GM23338 (cell line): ENCODE measurements at regions not wholly inside any gene's neighbourhood (a gene's known extent, or its start where the extent isn't known, plus 50 kb on each side); places are given as distances from the start of the nearest gene placed in this dataset.

Experiments used
- ATAC-seq: fragments of 200-7000 bp; cut with Tn5 transposase; 3 replicates; pipeline ENCODE4 v1.9.1; 2020
- DNase-seq: peaks from one replicate; pipeline ENCODE4 v3.0.0-alpha.2; 2015; ENCODE audit warnings: low spot score
- H2AFZ ChIP-seq: fragments of 200-600 bp; sonication (generic); 2 replicates; pipeline ENCODE4 v1.8.0; 2016; ENCODE audit warnings: antibody characterized with exemption, mild to moderate bottlenecking, moderate library complexity
- H3F3A ChIP-seq: fragments of 200-600 bp; sonication (generic); replicated peaks from 2 replicates; pipeline ENCODE4 v1.8.0; 2017; ENCODE audit warnings: antibody characterized with exemption, mixed run types, low read depth
- H3K27ac ChIP-seq: fragments of 200-600 bp; sonication (generic); 2 replicates; pipeline ENCODE4 v1.6.1; 2016; ENCODE audit warnings: low read depth
- H3K27me3 ChIP-seq: fragments of 200-600 bp; sonication (generic); 2 replicates; pipeline ENCODE4 v1.8.0; 2016; ENCODE audit warnings: mild to moderate bottlenecking, mixed run types, moderate library complexity; ENCODE audit not compliant: insufficient read depth
- H3K36me3 ChIP-seq: fragments of 200-600 bp; sonication (generic); 2 replicates; pipeline ENCODE4 v1.8.0; 2016; ENCODE audit warnings: mild to moderate bottlenecking; ENCODE audit not compliant: insufficient read depth
- H3K4me1 ChIP-seq: fragments of 200-600 bp; sonication (generic); 2 replicates; pipeline ENCODE4 v1.8.0; 2016; ENCODE audit warnings: mild to moderate bottlenecking, moderate library complexity; ENCODE audit not compliant: insufficient read depth
- H3K4me2 ChIP-seq: fragments of 200-600 bp; sonication (generic); 2 replicates; pipeline ENCODE4 v1.7.1; 2017; ENCODE audit warnings: mixed run types
- H3K4me3 ChIP-seq: fragments of 200-600 bp; sonication (generic); 2 replicates; pipeline ENCODE4 v1.6.1; 2016; ENCODE audit warnings: mixed run types
- H3K79me2 ChIP-seq: fragments of 200-600 bp; sonication (generic); replicated peaks from 2 replicates; pipeline ENCODE4 v1.8.0; 2017; ENCODE audit warnings: mild to moderate bottlenecking; ENCODE audit not compliant: insufficient read depth
- H3K9me2 ChIP-seq: fragments of 200-600 bp; sonication (generic); 2 replicates; pipeline ENCODE4 v1.8.0; 2017; ENCODE audit not compliant: insufficient read depth
- H4K20me1 ChIP-seq: fragments of 200-600 bp; sonication (generic); replicated peaks from 2 replicates; pipeline ENCODE4 v1.8.0; 2017; ENCODE audit warnings: mild to moderate bottlenecking; ENCODE audit not compliant: insufficient read depth
- H3K27ac Mint-ChIP-seq: 2 replicates; pipeline ENCODE4 v1.8.0; 2020; ENCODE audit warnings: inconsistent platforms, mild to moderate bottlenecking, moderate library complexity, mixed read lengths
- H3K27me3 Mint-ChIP-seq: 3 replicates; pipeline ENCODE4 v1.8.0; 2022; ENCODE audit warnings: low read depth, mild to moderate bottlenecking, moderate library complexity, mixed read lengths, inconsistent platforms; ENCODE audit not compliant: insufficient read depth, poor library complexity
- H3K36me3 Mint-ChIP-seq: 3 replicates; pipeline ENCODE4 v1.8.0; 2021; ENCODE audit warnings: low read depth, mild to moderate bottlenecking, inconsistent platforms, moderate library complexity, mixed read lengths
- H3K4me1 Mint-ChIP-seq: 3 replicates; pipeline ENCODE4 v1.8.0; 2020; ENCODE audit warnings: mild to moderate bottlenecking, inconsistent platforms, mixed read lengths
- H3K4me3 Mint-ChIP-seq: 3 replicates; pipeline ENCODE4 v1.8.0; 2021; ENCODE audit warnings: moderate library complexity, mild to moderate bottlenecking, inconsistent platforms, mixed read lengths
- H3K9me3 Mint-ChIP-seq: 3 replicates; pipeline ENCODE4 v1.8.0; 2020; ENCODE audit warnings: moderate library complexity, mild to moderate bottlenecking, inconsistent platforms, mixed read lengths
- EZH2phosphoT487 ChIP-seq: fragments of 200-600 bp; sonication (generic); IDR thresholded peaks from one replicate; pipeline ENCODE4 v1.8.1; 2018; ENCODE audit warnings: antibody characterized with exemption; ENCODE audit not compliant: unreplicated experiment
- JUNB ChIP-seq: IDR thresholded peaks from one replicate; pipeline ENCODE4 v1.6.1; 2016; ENCODE audit warnings: antibody characterized with exemption; ENCODE audit not compliant: unreplicated experiment
- NANOG ChIP-seq: IDR thresholded peaks from 2 replicates; pipeline ENCODE4 v1.6.1; 2016; ENCODE audit warnings: antibody characterized with exemption, borderline replicate concordance
- ZNF114 ChIP-seq: fragments of 250-450 bp; sonication (Bioruptor Pico); IDR thresholded peaks from 2 replicates; pipeline ENCODE4 v1.5.0; 2020; ENCODE audit warnings: mild to moderate bottlenecking, moderate library complexity
- ZNF331 ChIP-seq: fragments of 250-450 bp; sonication (Bioruptor Pico); IDR thresholded peaks from 2 replicates; pipeline ENCODE4 v1.5.0; 2020; ENCODE audit warnings: low read depth, mild to moderate bottlenecking, moderate library complexity
- TF ChIP-seq, protein P1 (sequence below): IDR thresholded peaks from one replicate; pipeline ENCODE4 v1.6.1; 2018; ENCODE audit warnings: antibody characterized with exemption; ENCODE audit not compliant: unreplicated experiment
- TF ChIP-seq, protein P2 (sequence below), 2 experiments: fragments of 200-600 bp in 1 of 2; sonication (generic) in 1 of 2; conservative IDR thresholded peaks; 2 replicates each; pipeline versions ENCODE4 v1.5.1 to v1.6.1; 2016 to 2017; ENCODE audit warnings: antibody characterized with exemption in 2 of 2, low read depth in 2 of 2, mild to moderate bottlenecking in 2 of 2, moderate library complexity in 1 of 2
- TF ChIP-seq, protein P3 (sequence below): IDR thresholded peaks from 2 replicates; pipeline ENCODE4 v1.6.1; 2016; ENCODE audit warnings: antibody characterized with exemption

DNA sequence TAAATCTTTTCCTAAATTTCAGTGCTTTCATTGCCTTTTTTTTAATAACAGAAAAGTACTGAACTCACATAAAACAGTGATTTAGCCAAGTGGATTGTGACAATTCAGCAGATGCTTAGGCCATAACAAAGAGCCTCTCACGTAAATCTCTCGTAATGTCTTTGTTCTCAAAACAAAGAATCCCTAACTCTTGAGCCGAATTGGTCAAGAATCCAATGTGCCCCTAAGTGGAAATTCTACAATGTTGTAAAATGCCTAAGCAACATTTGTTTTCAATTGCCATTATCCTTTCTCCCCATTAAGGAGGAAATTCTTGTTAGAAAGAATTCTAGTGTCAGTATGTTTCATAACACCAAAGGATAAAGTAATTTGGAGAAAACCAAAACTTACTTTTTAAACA lies 235.7 kb upstream of the THBS1 start (continued):
- TF ChIP-seq, protein P1, sequence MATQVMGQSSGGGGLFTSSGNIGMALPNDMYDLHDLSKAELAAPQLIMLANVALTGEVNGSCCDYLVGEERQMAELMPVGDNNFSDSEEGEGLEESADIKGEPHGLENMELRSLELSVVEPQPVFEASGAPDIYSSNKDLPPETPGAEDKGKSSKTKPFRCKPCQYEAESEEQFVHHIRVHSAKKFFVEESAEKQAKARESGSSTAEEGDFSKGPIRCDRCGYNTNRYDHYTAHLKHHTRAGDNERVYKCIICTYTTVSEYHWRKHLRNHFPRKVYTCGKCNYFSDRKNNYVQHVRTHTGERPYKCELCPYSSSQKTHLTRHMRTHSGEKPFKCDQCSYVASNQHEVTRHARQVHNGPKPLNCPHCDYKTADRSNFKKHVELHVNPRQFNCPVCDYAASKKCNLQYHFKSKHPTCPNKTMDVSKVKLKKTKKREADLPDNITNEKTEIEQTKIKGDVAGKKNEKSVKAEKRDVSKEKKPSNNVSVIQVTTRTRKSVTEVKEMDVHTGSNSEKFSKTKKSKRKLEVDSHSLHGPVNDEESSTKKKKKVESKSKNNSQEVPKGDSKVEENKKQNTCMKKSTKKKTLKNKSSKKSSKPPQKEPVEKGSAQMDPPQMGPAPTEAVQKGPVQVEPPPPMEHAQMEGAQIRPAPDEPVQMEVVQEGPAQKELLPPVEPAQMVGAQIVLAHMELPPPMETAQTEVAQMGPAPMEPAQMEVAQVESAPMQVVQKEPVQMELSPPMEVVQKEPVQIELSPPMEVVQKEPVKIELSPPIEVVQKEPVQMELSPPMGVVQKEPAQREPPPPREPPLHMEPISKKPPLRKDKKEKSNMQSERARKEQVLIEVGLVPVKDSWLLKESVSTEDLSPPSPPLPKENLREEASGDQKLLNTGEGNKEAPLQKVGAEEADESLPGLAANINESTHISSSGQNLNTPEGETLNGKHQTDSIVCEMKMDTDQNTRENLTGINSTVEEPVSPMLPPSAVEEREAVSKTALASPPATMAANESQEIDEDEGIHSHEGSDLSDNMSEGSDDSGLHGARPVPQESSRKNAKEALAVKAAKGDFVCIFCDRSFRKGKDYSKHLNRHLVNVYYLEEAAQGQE = no peak
- TF ChIP-seq EZH2phosphoT487 (no peak), ZNF114 (CRISPR knock-in tag) (no peak), JUNB (no peak), ZNF331 (CRISPR knock-in tag) (no peak), NANOG (no peak)
- TF ChIP-seq, protein P2, sequence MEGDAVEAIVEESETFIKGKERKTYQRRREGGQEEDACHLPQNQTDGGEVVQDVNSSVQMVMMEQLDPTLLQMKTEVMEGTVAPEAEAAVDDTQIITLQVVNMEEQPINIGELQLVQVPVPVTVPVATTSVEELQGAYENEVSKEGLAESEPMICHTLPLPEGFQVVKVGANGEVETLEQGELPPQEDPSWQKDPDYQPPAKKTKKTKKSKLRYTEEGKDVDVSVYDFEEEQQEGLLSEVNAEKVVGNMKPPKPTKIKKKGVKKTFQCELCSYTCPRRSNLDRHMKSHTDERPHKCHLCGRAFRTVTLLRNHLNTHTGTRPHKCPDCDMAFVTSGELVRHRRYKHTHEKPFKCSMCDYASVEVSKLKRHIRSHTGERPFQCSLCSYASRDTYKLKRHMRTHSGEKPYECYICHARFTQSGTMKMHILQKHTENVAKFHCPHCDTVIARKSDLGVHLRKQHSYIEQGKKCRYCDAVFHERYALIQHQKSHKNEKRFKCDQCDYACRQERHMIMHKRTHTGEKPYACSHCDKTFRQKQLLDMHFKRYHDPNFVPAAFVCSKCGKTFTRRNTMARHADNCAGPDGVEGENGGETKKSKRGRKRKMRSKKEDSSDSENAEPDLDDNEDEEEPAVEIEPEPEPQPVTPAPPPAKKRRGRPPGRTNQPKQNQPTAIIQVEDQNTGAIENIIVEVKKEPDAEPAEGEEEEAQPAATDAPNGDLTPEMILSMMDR (conservative IDR thresholded peaks at IDR 0.05; ENCODE audit: low read depth in 2 of 2) = no peak
- TF ChIP-seq, protein P3, sequence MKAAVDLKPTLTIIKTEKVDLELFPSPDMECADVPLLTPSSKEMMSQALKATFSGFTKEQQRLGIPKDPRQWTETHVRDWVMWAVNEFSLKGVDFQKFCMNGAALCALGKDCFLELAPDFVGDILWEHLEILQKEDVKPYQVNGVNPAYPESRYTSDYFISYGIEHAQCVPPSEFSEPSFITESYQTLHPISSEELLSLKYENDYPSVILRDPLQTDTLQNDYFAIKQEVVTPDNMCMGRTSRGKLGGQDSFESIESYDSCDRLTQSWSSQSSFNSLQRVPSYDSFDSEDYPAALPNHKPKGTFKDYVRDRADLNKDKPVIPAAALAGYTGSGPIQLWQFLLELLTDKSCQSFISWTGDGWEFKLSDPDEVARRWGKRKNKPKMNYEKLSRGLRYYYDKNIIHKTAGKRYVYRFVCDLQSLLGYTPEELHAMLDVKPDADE = no peak

DNA sequence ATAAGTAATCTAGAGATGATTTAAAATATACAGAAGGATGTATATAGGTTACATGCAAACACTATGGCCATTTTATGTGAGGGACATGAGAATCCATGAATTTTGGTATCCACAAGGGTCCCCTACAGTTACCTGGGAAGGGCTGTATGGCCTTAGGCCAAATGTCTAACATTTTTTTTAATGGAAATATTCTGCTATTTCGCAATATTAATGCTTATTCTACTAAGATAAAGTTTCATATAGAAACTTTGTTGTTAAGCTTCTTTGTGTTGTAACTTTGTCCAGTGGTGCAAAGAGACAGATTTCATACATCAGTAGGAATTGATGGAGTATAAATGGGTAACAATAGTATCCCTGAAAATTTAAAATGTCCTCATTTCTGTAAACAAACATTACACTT lies 233.4 kb upstream of the THBS1 start:
- TF ChIP-seq, protein P1 = no peak
- TF ChIP-seq EZH2phosphoT487 = no peak
- TF ChIP-seq, protein P2 (conservative IDR thresholded peaks at IDR 0.05; ENCODE audit: low read depth in 2 of 2) = no peak
- peaks cover under 1% of the 10 kb centered on the region for H3K27me3 Mint-ChIP-seq

More for the DNA sequence above, 233.4 kb upstream of the THBS1 start:
- Histone ChIP-seq H3K36me3 (no peaks in the 10 kb centered on the region), H3F3A (no peaks in the 10 kb centered on the region), H4K20me1 (no peaks in the 10 kb centered on the region), H3K4me2 (no peak overlapping the region), H3K27me3 (no peaks in the 10 kb centered on the region), H3K4me3 (no peak overlapping the region), H3K79me2 (no peaks in the 10 kb centered on the region), H3K9me2 (no peaks in the 10 kb centered on the region), H3K4me1 (no peaks in the 10 kb centered on the region), H3K27ac (no peak overlapping the region), H2AFZ (no peak overlapping the region)
- Mint-ChIP-seq H3K9me3 (peaks cover 8% of the 10 kb centered on the region; the same call in 1 of the 3 replicates), H3K27ac (no peak overlapping the region), H3K4me1 (peaks cover 6% of the 10 kb centered on the region; the same call in 2 of the 3 replicates), H3K36me3 (peaks cover 3% of the 10 kb centered on the region; the same call in 2 of the 3 replicates), H3K4me3 (no peak overlapping the region)
- ATAC-seq = no peak
- no peak for DNase-seq
